Neuronal stem cell (in vitro differentiated cells): ENCODE measurements at regions not wholly inside any gene's neighbourhood (a gene's known extent, or its start where the extent isn't known, plus 50 kb on each side); places are given as distances from the start of the nearest gene placed in this dataset.

Source experiments
- DNase-seq: peaks from one replicate; pipeline ENCODE4 v3.0.0-alpha.2; 2013; ENCODE audit warnings: low spot score
- H2AFZ ChIP-seq: one replicate; pipeline ENCODE4 v1.6.1; 2013; ENCODE audit warnings: mild to moderate bottlenecking, low read length, inconsistent platforms
- H2AK5ac ChIP-seq: 2 replicates; pipeline ENCODE4 v1.6.1; 2013; ENCODE audit warnings: low read depth, mild to moderate bottlenecking, inconsistent platforms, low read length, moderate library complexity, mixed read lengths
- H2BK120ac ChIP-seq: 2 replicates; pipeline ENCODE4 v1.6.1; 2013; ENCODE audit warnings: low read depth, mild to moderate bottlenecking, inconsistent platforms, low read length, moderate library complexity, mixed read lengths
- H2BK12ac ChIP-seq: one replicate; pipeline ENCODE4 v1.6.1; 2013; ENCODE audit warnings: low read length, inconsistent platforms
- H2BK15ac ChIP-seq: 2 replicates; pipeline ENCODE4 v1.6.1; 2013; ENCODE audit warnings: mild to moderate bottlenecking, low read length, inconsistent platforms, mixed read lengths
- H2BK5ac ChIP-seq: one replicate; pipeline ENCODE4 v1.6.1; 2013; ENCODE audit warnings: inconsistent platforms, mild to moderate bottlenecking, low read length, moderate library complexity
- H3K14ac ChIP-seq: one replicate; pipeline ENCODE4 v1.6.1; 2013; ENCODE audit warnings: low read length, inconsistent platforms
- H3K18ac ChIP-seq: 2 replicates; pipeline ENCODE4 v1.6.1; 2013; ENCODE audit warnings: low read length, inconsistent platforms
- H3K23ac ChIP-seq: 2 replicates; pipeline ENCODE4 v1.6.1; 2013; ENCODE audit warnings: low read depth, mild to moderate bottlenecking, mixed read lengths, low read length, inconsistent platforms; ENCODE audit not compliant: poor library complexity
- H3K27ac ChIP-seq: replicated peaks from 3 replicates; pipeline ENCODE4 v1.5.1; 2013; ENCODE audit warnings: low read length, inconsistent platforms
- H3K27me3 ChIP-seq, 3 experiments: 2 replicates each; pipeline ENCODE4 v1.6.1; 2013; ENCODE audit warnings: low read length in 3 of 3, mild to moderate bottlenecking in 2 of 3, inconsistent platforms in 1 of 3, low read depth in 1 of 3, mixed read lengths in 1 of 3, moderate library complexity in 1 of 3; ENCODE audit not compliant: control insufficient read depth in 3 of 3, insufficient read depth in 3 of 3
- H3K36me3 ChIP-seq, 2 donors: replicated peaks in 1 of 2; 2 replicates each; pipeline ENCODE4 v1.6.1; 2013; ENCODE audit warnings: low read length in 2 of 2; ENCODE audit not compliant: control insufficient read depth in 2 of 2, insufficient read depth in 2 of 2
- H3K4ac ChIP-seq: 2 replicates; pipeline ENCODE4 v1.6.1; 2013; ENCODE audit warnings: inconsistent platforms, mild to moderate bottlenecking, low read length, moderate library complexity
- H3K4me1 ChIP-seq, 2 donors: 1 replicate in 1 of 2; 2 replicates in 1 of 2; pipeline ENCODE4 v1.6.1; 2013; ENCODE audit warnings: low read length in 2 of 2, low read depth in 1 of 2; ENCODE audit not compliant: control insufficient read depth in 2 of 2, insufficient read depth in 1 of 2
- H3K4me2 ChIP-seq: one replicate; pipeline ENCODE4 v1.6.1; 2013; ENCODE audit warnings: mild to moderate bottlenecking, low read length, inconsistent platforms; ENCODE audit not compliant: insufficient read depth, poor library complexity, severe bottlenecking
- H3K4me3 ChIP-seq, 2 donors: 2 replicates each; pipeline ENCODE4 v1.5.1; 2013; ENCODE audit warnings: low read length in 2 of 2, mild to moderate bottlenecking in 2 of 2, inconsistent platforms in 1 of 2, moderate library complexity in 1 of 2
- H3K79me1 ChIP-seq: one replicate; pipeline ENCODE4 v1.6.1; 2013; ENCODE audit warnings: low read depth, mild to moderate bottlenecking, inconsistent platforms, low read length, moderate library complexity
- H3K9ac ChIP-seq: one replicate; pipeline ENCODE4 v1.6.1; 2013; ENCODE audit warnings: mild to moderate bottlenecking, low read depth, low read length, inconsistent platforms; ENCODE audit not compliant: poor library complexity
- H3K9me3 ChIP-seq, 2 donors: replicated peaks in 1 of 2; 2 replicates each; pipeline versions ENCODE3 to v1.6.1; 2013; ENCODE audit warnings: low read length in 2 of 2, mild to moderate bottlenecking in 2 of 2, inconsistent platforms in 1 of 2, low read depth in 1 of 2, mixed read lengths in 1 of 2, moderate library complexity in 1 of 2; ENCODE audit not compliant: control insufficient read depth in 2 of 2, insufficient read depth in 1 of 2
- H4K8ac ChIP-seq: one replicate; pipeline ENCODE4 v1.6.1; 2013; ENCODE audit warnings: low read depth, mild to moderate bottlenecking, inconsistent platforms, low read length, moderate library complexity
- H4K91ac ChIP-seq: one replicate; pipeline ENCODE4 v1.6.1; 2013; ENCODE audit warnings: low read length, low read depth, mild to moderate bottlenecking, inconsistent platforms; ENCODE audit not compliant: poor library complexity
- WGBS, 2 donors: extraction: QIAGEN DNeasy Blood & Tissue Kit; methylation state at CpG; one replicate each; pipeline ENCODE4 v1.1.7; 2013; ENCODE audit warnings: missing lambda C conversion rate in 2 of 2, mixed read lengths in 1 of 2; ENCODE audit not compliant: insufficient read length in 2 of 2, insufficient replicate concordance in 1 of 2; ENCODE audit errors: extremely low coverage in 2 of 2; 5-methylcytosine and 5-hydroxymethylcytosine counted together

GRCh38 chr5:167967494-167968177, 323.8 kb upstream of the WWC1 start:
- DNase-seq, result no peak
- no peak overlapping the region for H3K4me2 ChIP-seq
- no peak overlapping the region for H3K4me3 ChIP-seq

GRCh38 chr5:167968837-167969236, 322.6 kb upstream of the WWC1 start:
- WGBS, 2 donors, result no CpG with 5 or more reads among the region's 4 CpGs
- H2BK120ac ChIP-seq, result no peak overlapping the region

More at GRCh38 chr5:167967494-167968177, 323.8 kb upstream of the WWC1 start:
- H2BK12ac ChIP-seq, result no peak overlapping the region
- no peak overlapping the region for H3K18ac ChIP-seq
- no peak overlapping the region for H3K9ac ChIP-seq
- H3K27me3 ChIP-seq, result no peaks in the 10 kb centered on the region
- no peak overlapping the region for H2AFZ ChIP-seq
- H3K79me1 ChIP-seq, result no peaks in the 10 kb centered on the region
- no peak overlapping the region for H3K14ac ChIP-seq
- no peak overlapping the region for H4K8ac ChIP-seq
- H3K23ac ChIP-seq, result no peak overlapping the region
- no peak overlapping the region for H2AK5ac ChIP-seq
- WGBS, 2 donors, result no CpG with 5 or more reads among the region's 7 CpGs
- no peak overlapping the region for H2BK120ac ChIP-seq
- no peak overlapping the region for H2BK5ac ChIP-seq
- peaks cover 0 to 9% of the 10 kb centered on the region in 2 donors for H3K4me1 ChIP-seq
- no peak overlapping the region for H4K91ac ChIP-seq
- H3K27ac ChIP-seq, result no peak overlapping the region
- H3K36me3 ChIP-seq, result no peaks in the 10 kb centered on the region
- H3K9me3 ChIP-seq, result no peaks in the 10 kb centered on the region
- H2BK15ac ChIP-seq, result no peak overlapping the region
- H3K4ac ChIP-seq, result no peak overlapping the region

GRCh38 chr5:167969998-167970397, 321.4 kb upstream of the WWC1 start:
- H2BK15ac ChIP-seq, result no peak overlapping the region
- no peak overlapping the region for H3K4me2 ChIP-seq
- WGBS, 2 donors, result no CpG with 5 or more reads among the region's 4 CpGs
- no peak overlapping the region for H2AK5ac ChIP-seq
- H3K23ac ChIP-seq, result no peak overlapping the region
- no peak overlapping the region for H2BK5ac ChIP-seq
- no peaks in the 10 kb centered on the region for H3K79me1 ChIP-seq
- H3K9ac ChIP-seq, result no peak overlapping the region
- no peaks in the 10 kb centered on the region for H3K9me3 ChIP-seq
- DNase-seq, result no peak
- H3K4me1 ChIP-seq, result peaks cover 0 to 9% of the 10 kb centered on the region in 2 donors
- no peak overlapping the region for H3K4me3 ChIP-seq
- no peak overlapping the region for H2BK120ac ChIP-seq
- H4K8ac ChIP-seq, result no peak overlapping the region
- H3K18ac ChIP-seq, result no peak overlapping the region
- H2AFZ ChIP-seq, result no peak overlapping the region
- no peaks in the 10 kb centered on the region for H3K36me3 ChIP-seq
- no peak overlapping the region for H2BK12ac ChIP-seq
- H4K91ac ChIP-seq, result no peak overlapping the region
- H3K4ac ChIP-seq, result no peak overlapping the region
- no peak overlapping the region for H3K14ac ChIP-seq
- H3K27me3 ChIP-seq, result no peaks in the 10 kb centered on the region
- H3K27ac ChIP-seq, result no peak overlapping the region

More at GRCh38 chr5:167968837-167969236, 322.6 kb upstream of the WWC1 start:
- H3K4ac ChIP-seq, result no peak overlapping the region
- no peak overlapping the region for H2BK12ac ChIP-seq
- H3K4me3 ChIP-seq, result no peak overlapping the region
- H3K23ac ChIP-seq, result no peak overlapping the region
- H3K4me1 ChIP-seq, result peaks cover 0 to 9% of the 10 kb centered on the region in 2 donors
- no peak overlapping the region for H4K91ac ChIP-seq
- H2BK5ac ChIP-seq, result no peak overlapping the region
- no peak overlapping the region for H2AFZ ChIP-seq
- H3K36me3 ChIP-seq, result no peaks in the 10 kb centered on the region
- no peak overlapping the region for H3K14ac ChIP-seq
- DNase-seq, result no peak
- H3K4me2 ChIP-seq, result no peak overlapping the region
- H2AK5ac ChIP-seq, result no peak overlapping the region
- H3K27ac ChIP-seq, result no peak overlapping the region
- no peak overlapping the region for H4K8ac ChIP-seq
- no peak overlapping the region for H3K18ac ChIP-seq
- no peaks in the 10 kb centered on the region for H3K79me1 ChIP-seq
- no peak overlapping the region for H3K9ac ChIP-seq
- no peaks in the 10 kb centered on the region for H3K9me3 ChIP-seq
- no peak overlapping the region for H2BK15ac ChIP-seq
- H3K27me3 ChIP-seq, result no peaks in the 10 kb centered on the region

- no peak overlapping the region for H4K91ac ChIP-seq
- H3K4me1 ChIP-seq, result peaks cover 0 to 9% of the 10 kb centered on the region in 2 donors
- WGBS, 2 donors, result no CpG with 5 or more reads among the region's 3 CpGs
- no peak overlapping the region for H2BK5ac ChIP-seq
- H3K23ac ChIP-seq, result no peak overlapping the region
- H3K4me2 ChIP-seq, result no peak overlapping the region
- no peak overlapping the region for H2AFZ ChIP-seq
- H3K18ac ChIP-seq, result no peak overlapping the region
- H2AK5ac ChIP-seq, result no peak overlapping the region
- H2BK15ac ChIP-seq, result no peak overlapping the region
- no peaks in the 10 kb centered on the region for H3K9me3 ChIP-seq
- H3K9ac ChIP-seq, result no peak overlapping the region
- H2BK120ac ChIP-seq, result no peak overlapping the region
- no peak overlapping the region for H3K4ac ChIP-seq
- H3K14ac ChIP-seq, result no peak overlapping the region
- no peak overlapping the region for H4K8ac ChIP-seq
- H3K79me1 ChIP-seq, result no peaks in the 10 kb centered on the region
- no peak overlapping the region for H3K27ac ChIP-seq
- no peak for DNase-seq
- no peak overlapping the region for H2BK12ac ChIP-seq
- H3K27me3 ChIP-seq, result no peaks in the 10 kb centered on the region
- H3K4me3 ChIP-seq, result no peak overlapping the region
- no peaks in the 10 kb centered on the region for H3K36me3 ChIP-seq
Observed at GRCh38 chr5:167971706-167972105, 319.7 kb upstream of the WWC1 start.
